ENCODE measurements at regions not wholly inside any gene's neighbourhood (a gene's known extent, or its start where the extent isn't known, plus 50 kb on each side); places are given as distances from the start of the nearest gene placed in this dataset.

DNA sequence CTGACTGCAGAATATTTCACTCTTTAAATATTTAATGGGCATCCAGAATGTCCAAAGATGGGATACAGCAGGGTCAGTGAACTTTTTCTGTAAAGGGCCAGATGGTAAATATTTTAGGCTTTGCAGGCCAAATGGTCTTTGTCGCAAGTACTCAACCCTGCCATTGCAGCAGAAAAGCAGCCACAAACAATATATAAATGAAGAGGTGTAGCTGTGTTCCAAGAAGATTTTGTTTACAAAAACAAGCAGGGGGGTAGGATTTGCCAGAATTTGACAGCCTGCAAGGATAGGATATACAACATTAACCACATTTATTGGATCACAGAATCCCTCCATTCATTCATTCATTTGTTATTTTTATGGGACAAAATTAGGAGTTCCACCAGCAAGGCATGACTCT, 435.0 kb upstream of the DYNLRB2 start:
- no peaks in the 10 kb centered on the region for H3K23me2 ChIP-seq (ENCODE audit: insufficient read length, low read depth, low read length, poor library complexity, severe bottlenecking)
- no peak overlapping the region for H3K18ac ChIP-seq (ENCODE audit: insufficient read length, low read depth, low read length)
- Mint-ChIP-seq H3K27me3 (ENCODE audit: low read depth) (no peaks in the 10 kb centered on the region; the same call in 1 of the 2 replicates), H3K4me3 (no peak overlapping the region), H3K27ac (no peak overlapping the region), H3K36me3 (ENCODE audit: insufficient read depth in 1 of 3, low read depth in 3 of 3) (no peaks in the 10 kb centered on the region), H3K9me3 (peaks cover 0 to 4% of the 10 kb centered on the region in 2 experiments; a peak in 1 of 5 replicates), H3K4me1 (peaks cover 20 to 29% of the 10 kb centered on the region in 2 experiments)
- H2BK12ac ChIP-seq (ENCODE audit: insufficient read length, low read depth, low read length): no peak overlapping the region
- H3K9me3 ChIP-seq (ENCODE audit: control insufficient read depth, low read depth, low read length): no peaks in the 10 kb centered on the region
- H3T11ph ChIP-seq (ENCODE audit: low read length): no peak overlapping the region
- H3K56ac ChIP-seq (ENCODE audit: insufficient read length, low read depth, low read length): no peak overlapping the region
- no peak overlapping the region for H3K4me2 ChIP-seq (ENCODE audit: insufficient read depth, insufficient read length, low read length)
- no peaks in the 10 kb centered on the region for H3K79me2 ChIP-seq (ENCODE audit: insufficient read depth, low read length)
- H4K91ac ChIP-seq (ENCODE audit: insufficient read length, low read depth, low read length): no peak overlapping the region
- no CpG with 5 or more reads among the region's 1 CpG for WGBS (ENCODE audit: extremely low coverage, insufficient read length, low lambda C conversion rate)
- peaks cover 5% of the 10 kb centered on the region; the same call in 1 of the 2 replicates for H3K4me1 ChIP-seq (ENCODE audit: insufficient read depth, low read length)
- H2BK15ac ChIP-seq (ENCODE audit: low read depth, low read length): no peak overlapping the region
- H2AK5ac ChIP-seq (ENCODE audit: insufficient read length, low read length): no peak overlapping the region
- H4K5ac ChIP-seq (ENCODE audit: insufficient read length, low read depth, low read length): no peak overlapping the region
- no peak for DNase-seq
- no peak overlapping the region for H3K4ac ChIP-seq (ENCODE audit: low read depth, low read length)
- no peak overlapping the region for H2BK5ac ChIP-seq (ENCODE audit: insufficient read length, low read length)
- TF ChIP-seq, protein P1, sequence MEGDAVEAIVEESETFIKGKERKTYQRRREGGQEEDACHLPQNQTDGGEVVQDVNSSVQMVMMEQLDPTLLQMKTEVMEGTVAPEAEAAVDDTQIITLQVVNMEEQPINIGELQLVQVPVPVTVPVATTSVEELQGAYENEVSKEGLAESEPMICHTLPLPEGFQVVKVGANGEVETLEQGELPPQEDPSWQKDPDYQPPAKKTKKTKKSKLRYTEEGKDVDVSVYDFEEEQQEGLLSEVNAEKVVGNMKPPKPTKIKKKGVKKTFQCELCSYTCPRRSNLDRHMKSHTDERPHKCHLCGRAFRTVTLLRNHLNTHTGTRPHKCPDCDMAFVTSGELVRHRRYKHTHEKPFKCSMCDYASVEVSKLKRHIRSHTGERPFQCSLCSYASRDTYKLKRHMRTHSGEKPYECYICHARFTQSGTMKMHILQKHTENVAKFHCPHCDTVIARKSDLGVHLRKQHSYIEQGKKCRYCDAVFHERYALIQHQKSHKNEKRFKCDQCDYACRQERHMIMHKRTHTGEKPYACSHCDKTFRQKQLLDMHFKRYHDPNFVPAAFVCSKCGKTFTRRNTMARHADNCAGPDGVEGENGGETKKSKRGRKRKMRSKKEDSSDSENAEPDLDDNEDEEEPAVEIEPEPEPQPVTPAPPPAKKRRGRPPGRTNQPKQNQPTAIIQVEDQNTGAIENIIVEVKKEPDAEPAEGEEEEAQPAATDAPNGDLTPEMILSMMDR (conservative IDR thresholded peaks at IDR 0.05): no peak
- no peak overlapping the region for H3K9ac ChIP-seq (ENCODE audit: extremely low read depth, insufficient read length, low read length)
- no peak overlapping the region for H4K8ac ChIP-seq (replicated peaks; ENCODE audit: insufficient read length, low read depth, low read length)
- no peak overlapping the region for H3K27ac ChIP-seq (ENCODE audit: insufficient read length, low read depth, low read length)
- no peak overlapping the region for H2BK120ac ChIP-seq (ENCODE audit: low read depth, low read length, poor library complexity, severe bottlenecking)
- H3K23ac ChIP-seq (ENCODE audit: insufficient read length, low read depth, low read length): no peak overlapping the region
- H3K79me1 ChIP-seq (ENCODE audit: insufficient read depth, low read depth, low read length, poor library complexity, severe bottlenecking): no peaks in the 10 kb centered on the region
- H4K20me1 ChIP-seq (ENCODE audit: control insufficient read depth, insufficient read depth, insufficient read length): no peaks in the 10 kb centered on the region
- H3K14ac ChIP-seq (ENCODE audit: insufficient read depth, low read length): no peak overlapping the region
- no peak overlapping the region for H2BK20ac ChIP-seq (ENCODE audit: low read depth, low read length, poor library complexity, severe bottlenecking)
- H2AFZ ChIP-seq (ENCODE audit: low read length): no peak overlapping the region
- no peaks in the 10 kb centered on the region for H3K27me3 ChIP-seq (ENCODE audit: insufficient read depth, low read length)

All from H9 (cell line).